T-helper 2 cell treated with Interferon-gamma antibody and Interleukin-4, amounts not matched to agents 100 ng/mL and 5 ng/mL, for 36 hours (primary cell): ENCODE measurements at regions not wholly inside any gene's neighbourhood (a gene's known extent, or its start where the extent isn't known, plus 50 kb on each side); places are given as distances from the start of the nearest gene placed in this dataset.
"Not testable (repeated sequence)": the region's sequence is repeated elsewhere in the genome, so short reads cannot be mapped to it uniquely, and the experiment has no call there.

Source experiments
- intact Hi-C: fragments of 100-400 bp; cut with micrococcal nuclease; formaldehyde crosslinking; loops from one replicate; pipeline ENCODE4 v1.15.1; 2023

- intact Hi-C loops = no loop called here
Measured at GRCh38 chr9:26669701-26670670, 222.6 kb downstream of the CAAP1 start.

GRCh38 chr9:26667882-26668281 lies 224.7 kb downstream of the CAAP1 start:
- intact Hi-C loops = no loop called here

GRCh38 chr9:26665666-26666065 lies 226.9 kb downstream of the CAAP1 start:
- intact Hi-C loops = no loop called here

- intact Hi-C loops = not testable (repeated sequence)
Measured at GRCh38 chr9:26664087-26664773, 228.4 kb downstream of the CAAP1 start.

GRCh38 chr9:26662476-26662875 lies 230.1 kb downstream of the CAAP1 start:
- intact Hi-C loops = no loop called here

DNA sequence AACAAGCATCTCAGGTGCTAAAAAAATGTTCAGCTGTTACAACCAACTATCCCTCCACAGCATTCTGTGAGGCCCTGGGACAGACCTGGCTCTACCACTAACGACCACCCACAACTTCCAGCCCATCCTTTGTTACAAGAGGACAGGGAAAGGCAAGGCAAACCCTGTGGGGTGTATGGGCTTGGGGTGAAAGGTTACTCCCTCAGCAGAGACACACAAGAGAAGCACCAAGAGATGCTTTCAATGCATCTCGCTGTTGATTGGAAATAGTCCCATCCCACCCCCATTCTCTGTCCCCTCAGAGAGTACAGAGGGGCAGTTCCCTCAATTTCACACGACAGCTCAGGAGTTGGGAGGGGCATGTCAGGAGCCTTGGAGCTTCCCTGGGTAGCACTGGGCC lies 234.1 kb downstream of the CAAP1 start:
- intact Hi-C loops = no loop called here

DNA sequence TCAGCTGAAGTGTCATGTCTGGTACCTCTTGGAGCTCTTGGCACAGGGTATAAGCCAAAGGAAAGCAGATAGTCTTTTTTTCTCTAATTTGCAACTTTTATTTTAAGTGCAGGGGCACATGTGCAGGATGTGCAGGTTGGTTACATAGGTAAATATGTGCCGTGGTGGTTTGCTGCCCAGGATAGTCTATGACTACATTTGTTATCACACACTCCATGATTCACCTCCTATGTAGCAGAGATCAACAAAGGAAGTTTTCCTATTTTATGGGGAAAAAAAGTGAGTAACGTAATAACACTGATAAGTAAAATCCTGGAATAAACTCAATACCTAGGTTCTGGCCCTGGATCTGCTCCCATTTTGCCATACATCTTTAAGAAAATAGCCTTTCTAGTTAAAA lies 234.6 kb downstream of the CAAP1 start:
- intact Hi-C loops = no loop called here

DNA sequence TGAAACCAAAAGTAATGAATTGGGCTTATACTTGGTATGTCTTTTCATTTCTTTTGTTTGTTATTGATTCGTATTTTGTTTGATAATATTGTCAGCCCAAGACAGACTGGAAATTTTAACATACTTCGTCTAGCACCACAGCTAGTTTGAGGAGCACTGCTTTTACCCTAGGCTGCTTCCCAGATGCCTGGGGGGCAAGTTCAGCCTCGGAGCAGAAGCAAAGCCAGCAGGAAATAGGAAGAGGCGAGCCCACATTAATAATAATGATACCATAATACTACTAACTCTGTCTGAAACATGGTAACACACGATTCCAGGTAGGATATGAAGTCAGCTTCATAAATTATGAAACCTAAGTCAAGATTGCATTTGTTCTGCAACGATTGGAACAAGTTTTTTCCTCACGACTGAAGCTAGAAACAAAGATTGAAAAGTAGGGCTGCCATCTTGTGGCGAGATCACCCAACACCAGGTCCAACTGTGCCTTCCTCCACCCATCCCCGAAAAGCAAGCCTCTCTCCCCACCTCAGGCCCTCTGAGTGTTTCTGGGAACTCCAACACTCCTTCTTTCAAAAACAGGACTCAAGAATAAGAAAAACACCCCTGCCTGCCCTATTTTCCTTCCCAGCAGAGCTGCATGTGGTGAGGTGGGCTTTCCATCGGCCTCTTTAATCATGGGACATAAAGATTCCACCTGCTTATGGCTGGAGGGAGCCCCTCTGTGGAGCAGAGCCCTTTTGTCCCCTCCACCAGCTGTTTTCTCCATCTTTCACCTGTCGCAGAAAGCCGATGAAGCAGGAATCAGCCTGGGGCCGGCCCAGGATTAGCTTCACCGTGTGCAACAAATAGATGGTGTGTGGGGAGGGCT lies 236.4 kb downstream of the CAAP1 start:
- intact Hi-C loops = no loop called here

DNA sequence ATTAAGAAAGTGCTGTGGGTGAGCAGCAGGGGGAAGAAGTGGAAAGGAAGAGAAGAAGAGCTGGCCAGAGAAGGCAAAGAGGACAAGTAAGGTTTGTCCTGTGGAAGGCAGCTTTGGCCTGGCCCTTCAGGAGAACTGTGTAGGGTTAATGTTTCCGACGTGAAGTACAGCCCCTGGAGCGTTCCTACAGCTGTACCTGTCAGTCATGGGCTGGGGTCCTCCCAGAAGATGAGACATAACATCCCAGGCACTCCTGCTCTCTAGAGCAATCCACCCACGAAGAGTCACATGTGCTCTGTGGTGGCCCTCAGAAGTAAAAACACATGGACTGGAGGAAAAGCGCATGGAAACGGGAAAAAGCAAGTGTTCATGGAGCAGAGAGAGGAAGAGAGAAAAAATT lies 237.4 kb downstream of the CAAP1 start:
- intact Hi-C loops = no loop called here

DNA sequence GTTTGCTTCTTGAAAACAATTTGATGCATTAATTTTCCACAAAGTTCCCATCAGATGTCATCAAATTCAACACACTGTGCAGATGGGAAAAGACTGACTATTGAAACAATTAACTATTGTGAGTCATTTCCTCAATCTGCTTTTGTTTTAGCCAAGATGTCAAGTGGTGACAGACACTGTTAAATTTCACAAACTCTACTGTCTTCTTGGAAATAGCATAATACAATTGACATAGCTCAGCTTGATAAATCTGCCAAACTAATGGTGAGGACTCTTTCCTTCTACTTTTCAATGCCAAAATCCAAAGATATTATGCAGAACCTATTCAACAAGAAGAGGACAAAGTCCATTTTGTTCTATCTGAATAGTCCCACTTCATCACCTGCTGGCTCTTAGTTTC lies 242.3 kb downstream of the CAAP1 start:
- intact Hi-C loops = no loop called here

DNA sequence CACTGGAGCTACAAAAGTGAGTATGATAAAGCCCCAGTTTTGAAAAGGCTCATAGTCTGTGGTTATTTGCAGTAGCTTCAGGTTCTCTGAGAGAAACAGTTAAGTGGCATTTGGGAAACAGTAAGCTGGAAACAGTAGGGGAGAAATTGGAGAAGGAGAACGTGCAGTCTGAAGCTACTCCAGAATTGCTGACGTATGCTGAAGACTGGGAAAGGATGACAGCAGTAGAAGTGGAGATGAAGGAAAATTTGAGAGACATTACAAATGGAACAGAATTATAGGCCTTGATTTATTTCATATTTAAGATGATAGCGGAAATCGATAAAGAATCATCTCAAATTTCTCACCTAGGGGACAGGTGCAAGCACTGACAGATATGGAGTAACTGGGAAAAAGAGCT lies 248.8 kb downstream of the CAAP1 start:
- intact Hi-C loops = no loop called here

DNA sequence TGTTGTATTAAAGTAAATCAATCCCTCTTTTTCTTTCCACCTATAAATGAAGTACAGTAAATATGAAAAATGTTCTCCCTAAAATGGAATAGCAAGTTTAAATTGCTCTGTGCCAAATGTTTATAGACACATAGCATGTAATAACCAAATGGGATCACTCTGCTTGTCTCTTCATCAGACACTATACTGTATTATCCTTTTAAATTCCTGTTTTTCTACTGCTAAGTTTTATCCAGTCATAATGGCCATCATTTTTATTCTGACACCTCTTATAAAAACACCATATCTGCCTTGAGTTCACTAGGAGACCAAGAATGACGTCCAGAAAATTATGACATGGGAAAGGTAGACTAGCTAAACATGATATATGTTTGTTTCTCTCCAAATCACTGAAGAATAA lies 252.8 kb downstream of the CAAP1 start:
- intact Hi-C loops = no loop called here

DNA sequence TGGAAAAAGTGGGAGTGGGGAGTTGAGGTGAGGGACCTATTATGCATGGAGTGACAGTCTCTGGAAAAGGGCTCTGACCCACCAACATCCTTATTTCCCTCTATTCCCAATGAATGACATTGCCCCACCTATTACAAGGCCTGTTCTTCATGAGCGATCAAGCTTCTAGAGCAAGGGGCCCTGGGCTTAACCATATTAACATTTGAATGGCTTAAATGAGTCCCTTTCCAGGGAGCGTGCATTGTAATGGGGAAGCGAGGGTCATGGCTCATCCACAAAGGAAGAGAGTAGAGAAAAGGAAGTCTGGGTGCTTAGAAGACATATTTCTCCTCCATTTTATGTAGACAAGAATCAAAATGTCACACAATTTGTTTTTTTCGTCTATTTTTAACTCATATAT lies 255.5 kb downstream of the CAAP1 start:
- intact Hi-C loops = no loop called here

DNA sequence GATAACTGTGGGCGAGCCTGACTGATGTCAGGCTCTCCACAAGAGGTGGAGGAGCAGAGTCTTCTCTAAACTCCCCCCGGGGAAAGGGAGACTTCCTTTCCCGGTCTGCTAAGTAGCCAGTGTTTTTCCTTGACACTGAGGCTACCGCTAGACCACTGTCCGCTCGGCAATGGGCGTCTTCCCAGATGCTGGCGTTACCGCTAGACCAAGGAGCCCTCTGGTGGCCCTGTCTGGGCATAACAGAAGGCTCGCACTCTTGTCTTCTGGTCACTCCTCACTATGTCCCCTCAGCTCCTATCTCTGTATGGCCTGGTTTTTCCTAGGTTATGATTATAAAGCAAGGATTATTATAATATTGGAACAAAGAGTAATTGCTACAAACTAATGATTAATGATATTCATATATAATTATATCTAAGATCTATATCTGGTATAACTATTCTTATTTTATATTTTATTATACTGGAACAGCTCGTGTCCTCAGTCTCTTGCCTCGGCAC lies 278.7 kb downstream of the CAAP1 start:
- intact Hi-C loops = not testable (repeated sequence)

GRCh38 chr9:26612211-26612610 lies 280.4 kb downstream of the CAAP1 start:
- intact Hi-C loops = no loop called here

GRCh38 chr9:26606756-26607155 lies 285.8 kb downstream of the CAAP1 start:
- intact Hi-C loops = no loop called here

- intact Hi-C loops = no loop called here
Measured at GRCh38 chr9:26605367-26605766, 287.2 kb downstream of the CAAP1 start.

GRCh38 chr9:26604076-26604662 lies 288.4 kb downstream of the CAAP1 start:
- intact Hi-C loops = no loop called here

- intact Hi-C loops = no loop called here
Measured at GRCh38 chr9:26603617-26604016, 289.0 kb downstream of the CAAP1 start.

GRCh38 chr9:26597542-26598149 lies 295.0 kb downstream of the CAAP1 start:
- intact Hi-C loops = no loop called here

DNA sequence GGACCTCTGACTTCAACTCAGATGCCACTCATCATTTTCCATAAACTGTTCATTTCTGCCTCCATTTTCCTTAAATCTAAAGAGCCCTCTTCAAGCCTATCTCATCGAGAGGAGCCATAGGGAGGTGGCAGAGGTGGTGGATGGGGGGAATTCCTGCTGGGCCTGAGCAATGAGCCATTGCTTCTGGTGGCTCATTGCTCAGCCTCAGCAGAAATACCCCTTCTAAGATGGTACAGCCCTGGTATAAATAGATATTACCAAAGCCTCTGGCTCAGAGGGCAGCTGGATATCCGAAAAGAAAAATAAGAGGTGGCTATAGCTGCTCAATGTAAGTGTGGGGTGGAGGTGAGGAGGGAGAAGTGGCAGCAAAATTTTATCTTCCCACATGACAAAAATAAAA lies 313.5 kb downstream of the CAAP1 start:
- intact Hi-C loops = no loop called here
